ENCODE measurements at regions not wholly inside any gene's neighbourhood (a gene's known extent, or its start where the extent isn't known, plus 50 kb on each side); places are given as distances from the start of the nearest gene placed in this dataset.

GRCh38 chr12:91414636-91415035 is 232.0 kb upstream of the DCN start:
- TF ChIP-seq CTCF (conservative IDR thresholded peaks at IDR 0.05; ENCODE audit: low read depth, low read length) (no peak), EZH2 (IDR thresholded peaks at IDR 0.05; ENCODE audit: borderline replicate concordance, low read depth, low read length, poor library complexity, severe bottlenecking) (no peak)

Data from A673 (cell line).